ENCODE measurements at regions not wholly inside any gene's neighbourhood (a gene's known extent, or its start where the extent isn't known, plus 50 kb on each side); places are given as distances from the start of the nearest gene placed in this dataset.

- no peak for TF ChIP-seq CTCF (IDR thresholded peaks at IDR 0.05)
- no peak for TF ChIP-seq POLR2A (IDR thresholded peaks at IDR 0.05)
Measured at GRCh38 chr14:101632520-101632919, 71.2 kb downstream of the DIO3 start.
